ENCODE measurements at regions not wholly inside any gene's neighbourhood (a gene's known extent, or its start where the extent isn't known, plus 50 kb on each side); places are given as distances from the start of the nearest gene placed in this dataset.
"Not testable (repeated sequence)": the region's sequence is repeated elsewhere in the genome, so short reads cannot be mapped to it uniquely, and the experiment has no call there.

DNA sequence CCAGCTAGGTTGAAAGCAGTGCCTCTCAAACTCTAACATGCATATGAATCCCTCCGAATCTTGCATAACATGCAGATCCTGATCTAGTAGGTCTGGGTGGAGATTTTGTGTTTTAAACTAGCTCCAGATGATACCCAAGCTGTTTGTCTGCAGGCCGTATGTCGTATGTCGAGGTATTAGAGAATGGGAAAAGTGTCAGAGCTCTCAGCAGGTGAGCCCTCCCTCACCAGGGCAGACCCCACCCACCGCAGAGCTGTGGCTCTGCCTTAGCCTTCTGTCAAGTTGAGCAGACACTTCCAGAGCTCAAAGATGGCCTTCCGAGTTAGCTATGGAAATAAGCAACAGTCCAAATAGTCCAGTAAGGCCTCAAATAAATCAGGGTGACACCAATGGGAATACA is 83.2 kb upstream of the MAP3K1 start:
- TF ChIP-seq, protein P1, sequence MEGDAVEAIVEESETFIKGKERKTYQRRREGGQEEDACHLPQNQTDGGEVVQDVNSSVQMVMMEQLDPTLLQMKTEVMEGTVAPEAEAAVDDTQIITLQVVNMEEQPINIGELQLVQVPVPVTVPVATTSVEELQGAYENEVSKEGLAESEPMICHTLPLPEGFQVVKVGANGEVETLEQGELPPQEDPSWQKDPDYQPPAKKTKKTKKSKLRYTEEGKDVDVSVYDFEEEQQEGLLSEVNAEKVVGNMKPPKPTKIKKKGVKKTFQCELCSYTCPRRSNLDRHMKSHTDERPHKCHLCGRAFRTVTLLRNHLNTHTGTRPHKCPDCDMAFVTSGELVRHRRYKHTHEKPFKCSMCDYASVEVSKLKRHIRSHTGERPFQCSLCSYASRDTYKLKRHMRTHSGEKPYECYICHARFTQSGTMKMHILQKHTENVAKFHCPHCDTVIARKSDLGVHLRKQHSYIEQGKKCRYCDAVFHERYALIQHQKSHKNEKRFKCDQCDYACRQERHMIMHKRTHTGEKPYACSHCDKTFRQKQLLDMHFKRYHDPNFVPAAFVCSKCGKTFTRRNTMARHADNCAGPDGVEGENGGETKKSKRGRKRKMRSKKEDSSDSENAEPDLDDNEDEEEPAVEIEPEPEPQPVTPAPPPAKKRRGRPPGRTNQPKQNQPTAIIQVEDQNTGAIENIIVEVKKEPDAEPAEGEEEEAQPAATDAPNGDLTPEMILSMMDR (IDR thresholded peaks at IDR 0.05; ENCODE audit: low read depth, low read length, missing control alignments) = no peak
- no peak for DNase-seq (ENCODE audit: extremely low read depth, low read depth)
- no peak overlapping the region for H3K4me3 ChIP-seq (replicated peaks; ENCODE audit: low read depth, low read length)

GRCh38 chr5:56731473-56731872 is 83.9 kb upstream of the MAP3K1 start:
- DNase-seq (ENCODE audit: extremely low read depth, low read depth); H3K4me3 ChIP-seq (replicated peaks; ENCODE audit: low read depth, low read length): not testable (repeated sequence)

DNA sequence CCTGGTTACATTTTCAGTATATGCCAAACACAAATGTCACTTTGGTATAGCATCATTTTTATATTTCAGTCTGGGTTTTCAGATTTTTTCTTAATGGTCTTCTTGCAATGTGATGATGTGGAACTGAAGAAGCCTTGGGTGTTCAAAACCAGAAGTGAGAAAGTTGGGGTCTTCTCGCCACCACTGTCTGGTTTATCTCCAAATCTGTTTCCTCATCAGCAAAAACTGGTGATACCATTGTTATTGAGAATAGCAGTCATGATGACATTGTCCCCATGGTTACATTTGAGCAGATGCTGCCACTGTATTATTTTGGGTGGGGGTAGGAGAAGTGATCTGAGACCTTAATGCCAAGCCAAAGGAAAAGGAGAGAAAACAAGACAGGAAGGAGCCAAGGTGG is 85.9 kb upstream of the MAP3K1 start:
- no peak overlapping the region for H3K4me3 ChIP-seq (replicated peaks; ENCODE audit: low read depth, low read length)
- no peak for DNase-seq (ENCODE audit: extremely low read depth, low read depth)
- TF ChIP-seq, protein P1 (IDR thresholded peaks at IDR 0.05; ENCODE audit: low read depth, low read length, missing control alignments) = no peak

- no peak for DNase-seq (ENCODE audit: extremely low read depth, low read depth)
- TF ChIP-seq, protein P1 (IDR thresholded peaks at IDR 0.05; ENCODE audit: low read depth, low read length, missing control alignments) = no peak
- H3K4me3 ChIP-seq (replicated peaks; ENCODE audit: low read depth, low read length) = no peak overlapping the region
Measured at GRCh38 chr5:56725711-56726411, 89.5 kb upstream of the MAP3K1 start.

GRCh38 chr5:56724857-56725256 is 90.5 kb upstream of the MAP3K1 start:
- H3K4me3 ChIP-seq (replicated peaks; ENCODE audit: low read depth, low read length); DNase-seq (ENCODE audit: extremely low read depth, low read depth): not testable (repeated sequence)

GRCh38 chr5:56722317-56722716 is 93.0 kb upstream of the MAP3K1 start:
- TF ChIP-seq, protein P1 (IDR thresholded peaks at IDR 0.05; ENCODE audit: low read depth, low read length, missing control alignments) = no peak
- H3K4me3 ChIP-seq (replicated peaks; ENCODE audit: low read depth, low read length) = no peak overlapping the region
- DNase-seq (ENCODE audit: extremely low read depth, low read depth) = no peak

DNA sequence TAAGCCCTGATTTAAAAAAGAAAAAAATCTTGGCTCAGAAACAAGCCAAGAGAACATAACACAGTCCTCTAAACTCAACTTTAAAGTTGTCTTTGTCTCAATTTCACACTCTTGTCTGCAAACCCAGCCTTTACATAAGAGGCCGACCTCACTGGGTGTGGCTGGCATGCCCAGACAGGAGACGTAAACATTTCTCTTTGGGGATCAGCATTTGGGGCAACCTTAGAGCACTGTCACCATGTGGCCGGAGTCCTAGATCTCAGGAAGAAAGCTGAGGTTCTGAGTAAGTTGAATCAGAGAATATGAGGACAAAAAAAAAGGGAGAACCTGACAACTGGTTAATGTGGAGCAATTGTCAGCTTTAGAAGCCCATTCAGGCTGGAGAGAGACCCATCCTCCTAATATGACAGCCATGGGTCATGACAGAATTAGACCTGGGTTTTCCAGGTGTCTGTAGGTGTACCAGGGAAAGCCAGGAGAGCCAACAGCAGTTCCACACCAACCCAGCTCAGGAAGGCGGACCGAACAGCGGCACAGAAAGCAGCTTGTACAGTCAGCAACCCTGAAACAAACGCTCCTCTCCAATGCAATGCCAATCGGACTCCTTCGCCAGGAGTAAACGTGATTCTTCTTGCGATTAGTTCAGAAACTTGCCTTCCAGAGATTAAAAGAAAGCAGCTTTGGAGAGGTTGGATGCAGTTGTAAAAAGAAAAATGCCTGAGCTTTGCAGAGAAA is 97.9 kb upstream of the MAP3K1 start:
- no peak overlapping the region for H3K4me3 ChIP-seq (replicated peaks; ENCODE audit: low read depth, low read length)
- TF ChIP-seq, protein P1 (IDR thresholded peaks at IDR 0.05; ENCODE audit: low read depth, low read length, missing control alignments) = no peak
- no peak for DNase-seq (ENCODE audit: extremely low read depth, low read depth)

- TF ChIP-seq, protein P1 (IDR thresholded peaks at IDR 0.05; ENCODE audit: low read depth, low read length, missing control alignments) = no peak
- no peak overlapping the region for H3K4me3 ChIP-seq (replicated peaks; ENCODE audit: low read depth, low read length)
- no peak for DNase-seq (ENCODE audit: extremely low read depth, low read depth)
Measured at GRCh38 chr5:56715986-56716385, 99.4 kb upstream of the MAP3K1 start.
